Tibial nerve (tissue), 4 donors: ENCODE measurements at regions not wholly inside any gene's neighbourhood (a gene's known extent, or its start where the extent isn't known, plus 50 kb on each side); places are given as distances from the start of the nearest gene placed in this dataset.

Experiments
- DNase-seq, 2 donors: peaks; one replicate each; pipeline ENCODE4 v3.0.0-alpha.2; 2019; ENCODE audit warnings: low spot score in 2 of 2
- H3K27ac ChIP-seq, 4 donors: fragments of 200-600 bp; sonication (generic) in 3 of 4; one replicate each; pipeline ENCODE4 v1.5.1; 2017 to 2019; ENCODE audit warnings: mild to moderate bottlenecking in 1 of 4
- H3K27me3 ChIP-seq, 2 donors: fragments of 200-600 bp; sonication (generic) in 1 of 2; one replicate each; pipeline versions ENCODE4 v1.5.1 to v1.6.0; 2017 to 2019
- H3K36me3 ChIP-seq, 3 donors: fragments of 200-600 bp; sonication (generic); one replicate each; pipeline ENCODE4 v1.5.1; 2018 to 2019
- H3K4me1 ChIP-seq, 4 donors: fragments of 200-600 bp; sonication (generic) in 3 of 4; one replicate each; pipeline ENCODE4 v1.5.1; 2017 to 2019
- H3K4me3 ChIP-seq, 4 donors: fragments of 200-600 bp; sonication (generic) in 3 of 4; one replicate each; pipeline ENCODE4 v1.5.1; 2017 to 2019; ENCODE audit warnings: mild to moderate bottlenecking in 1 of 4, moderate library complexity in 1 of 4
- H3K9me3 ChIP-seq, 4 donors: fragments of 200-600 bp; sonication (generic) in 3 of 4; one replicate each; pipeline ENCODE4 v1.5.1; 2017 to 2019
- EP300 ChIP-seq, 2 donors: sonication (generic); formaldehyde crosslinking; IDR thresholded peaks; one replicate each; pipeline ENCODE4 v1.6.1; 2017; ENCODE audit warnings: antibody characterized with exemption in 2 of 2, mild to moderate bottlenecking in 1 of 2
- POLR2A ChIP-seq, 2 donors: fragments of 450-650 bp; IDR thresholded peaks; one replicate each; pipeline ENCODE4 v1.6.1; 2017; ENCODE audit warnings: antibody characterized with exemption in 2 of 2, mild to moderate bottlenecking in 2 of 2, moderate library complexity in 2 of 2
- WGBS, 2 donors: methylation state at CpG; one replicate each; pipeline ENCODE4 v1.1.5; 2018; 5-methylcytosine and 5-hydroxymethylcytosine counted together
- TF ChIP-seq, protein P1 (sequence below), 5 experiments: fragments of 200-600 bp in 3 of 5; fragments of 450-650 bp in 2 of 5; sonication (generic) in 3 of 5; IDR thresholded peaks; one replicate each; pipeline ENCODE4 v1.5.1; 2016 to 2019; ENCODE audit warnings: antibody characterized with exemption in 5 of 5, mild to moderate bottlenecking in 3 of 5, moderate library complexity in 2 of 5

- TF ChIP-seq POLR2A (IDR thresholded peaks at IDR 0.05) (no peak), EP300 (IDR thresholded peaks at IDR 0.05) (no peak)
- TF ChIP-seq, protein P1, sequence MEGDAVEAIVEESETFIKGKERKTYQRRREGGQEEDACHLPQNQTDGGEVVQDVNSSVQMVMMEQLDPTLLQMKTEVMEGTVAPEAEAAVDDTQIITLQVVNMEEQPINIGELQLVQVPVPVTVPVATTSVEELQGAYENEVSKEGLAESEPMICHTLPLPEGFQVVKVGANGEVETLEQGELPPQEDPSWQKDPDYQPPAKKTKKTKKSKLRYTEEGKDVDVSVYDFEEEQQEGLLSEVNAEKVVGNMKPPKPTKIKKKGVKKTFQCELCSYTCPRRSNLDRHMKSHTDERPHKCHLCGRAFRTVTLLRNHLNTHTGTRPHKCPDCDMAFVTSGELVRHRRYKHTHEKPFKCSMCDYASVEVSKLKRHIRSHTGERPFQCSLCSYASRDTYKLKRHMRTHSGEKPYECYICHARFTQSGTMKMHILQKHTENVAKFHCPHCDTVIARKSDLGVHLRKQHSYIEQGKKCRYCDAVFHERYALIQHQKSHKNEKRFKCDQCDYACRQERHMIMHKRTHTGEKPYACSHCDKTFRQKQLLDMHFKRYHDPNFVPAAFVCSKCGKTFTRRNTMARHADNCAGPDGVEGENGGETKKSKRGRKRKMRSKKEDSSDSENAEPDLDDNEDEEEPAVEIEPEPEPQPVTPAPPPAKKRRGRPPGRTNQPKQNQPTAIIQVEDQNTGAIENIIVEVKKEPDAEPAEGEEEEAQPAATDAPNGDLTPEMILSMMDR (IDR thresholded peaks at IDR 0.05): no peak
- Histone ChIP-seq H3K4me3 (no peak overlapping the region), H3K27me3 (no peaks in the 10 kb centered on the region), H3K4me1 (no peaks in the 10 kb centered on the region), H3K27ac (no peak overlapping the region), H3K36me3 (no peaks in the 10 kb centered on the region), H3K9me3 (peaks cover 0 to 6% (median 0%) of the 10 kb centered on the region in 4 donors)
- DNase-seq: no peak
- 67 to 77% methylated on average over 2 of the region's 2 CpGs for WGBS, 2 donors
Measured at GRCh38 chr18:67342159-67342558, 174.4 kb downstream of the DSEL start.

GRCh38 chr18:67337696-67338095, 178.8 kb downstream of the DSEL start:
- peaks cover 0 to 10% (median 0%) of the 10 kb centered on the region in 4 donors for H3K9me3 ChIP-seq
- no peak overlapping the region for H3K27ac ChIP-seq
- no peaks in the 10 kb centered on the region for H3K36me3 ChIP-seq
- TF ChIP-seq EP300 (IDR thresholded peaks at IDR 0.05) (no peak), POLR2A (IDR thresholded peaks at IDR 0.05) (no peak)
- TF ChIP-seq, protein P1 (IDR thresholded peaks at IDR 0.05): no peak
- no peak overlapping the region for H3K4me3 ChIP-seq
- DNase-seq: no peak
- H3K4me1 ChIP-seq: no peaks in the 10 kb centered on the region
- 0 to 44% methylated on average over 1 of the region's 1 CpG for whole genome bisulfite sequencing, 2 donors
- no peaks in the 10 kb centered on the region for H3K27me3 ChIP-seq

DNA sequence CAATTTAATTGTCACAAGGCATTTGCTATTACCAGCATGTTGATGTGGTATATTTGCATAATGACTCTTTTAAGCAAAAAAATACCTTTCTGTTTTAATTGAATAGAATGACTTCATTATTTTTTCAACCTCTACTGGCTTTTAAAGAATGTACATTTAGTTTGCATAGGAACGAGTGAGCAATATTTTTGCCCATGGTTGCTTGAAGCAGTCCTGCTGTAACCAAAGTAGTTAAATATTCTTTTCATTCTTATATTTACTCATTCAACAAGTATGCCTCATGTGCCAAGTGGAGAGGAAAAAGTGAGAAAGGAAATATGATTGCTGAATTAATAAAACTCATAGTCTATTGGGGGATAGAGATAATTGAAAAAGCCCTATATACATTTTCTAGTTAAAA, 184.7 kb downstream of the DSEL start:
- Histone ChIP-seq H3K9me3 (peaks cover 0 to 1% (median 0%) of the 10 kb centered on the region in 4 donors), H3K36me3 (no peaks in the 10 kb centered on the region), H3K4me3 (no peak overlapping the region), H3K4me1 (no peaks in the 10 kb centered on the region), H3K27ac (no peak overlapping the region), H3K27me3 (no peaks in the 10 kb centered on the region)
- TF ChIP-seq, protein P1 (IDR thresholded peaks at IDR 0.05): no peak
- TF ChIP-seq POLR2A (IDR thresholded peaks at IDR 0.05) (no peak), EP300 (IDR thresholded peaks at IDR 0.05) (no peak)
- WGBS, 2 donors: 0 to 31% methylated on average over 1 of the region's 1 CpG
- DNase-seq: no peak

GRCh38 chr18:67319109-67319508, 197.4 kb downstream of the DSEL start:
- no peak overlapping the region for H3K4me3 ChIP-seq
- DNase-seq: no peak
- WGBS, 2 donors: 87% methylated on average over 2 of the region's 2 CpGs
- TF ChIP-seq, protein P1 (IDR thresholded peaks at IDR 0.05): no peak
- TF ChIP-seq EP300 (IDR thresholded peaks at IDR 0.05) (no peak), POLR2A (IDR thresholded peaks at IDR 0.05) (no peak)
- H3K27ac ChIP-seq: no peak overlapping the region
- no peaks in the 10 kb centered on the region for H3K4me1 ChIP-seq
- H3K36me3 ChIP-seq: no peaks in the 10 kb centered on the region
- H3K9me3 ChIP-seq: peaks cover 0 to 2% (median 0%) of the 10 kb centered on the region in 4 donors
- H3K27me3 ChIP-seq: no peaks in the 10 kb centered on the region

GRCh38 chr18:67318651-67319050, 197.9 kb downstream of the DSEL start:
- H3K27me3 ChIP-seq: no peaks in the 10 kb centered on the region
- H3K9me3 ChIP-seq: peaks cover 0 to 2% (median 0%) of the 10 kb centered on the region in 4 donors
- TF ChIP-seq, protein P1 (IDR thresholded peaks at IDR 0.05): no peak
- TF ChIP-seq EP300 (IDR thresholded peaks at IDR 0.05): no peak
- no peak overlapping the region for H3K27ac ChIP-seq
- no peak for DNase-seq
- no peaks in the 10 kb centered on the region for H3K4me1 ChIP-seq
- no peak overlapping the region for H3K4me3 ChIP-seq
- H3K36me3 ChIP-seq: no peaks in the 10 kb centered on the region
